H1 (cell line): ENCODE measurements at regions not wholly inside any gene's neighbourhood (a gene's known extent, or its start where the extent isn't known, plus 50 kb on each side); places are given as distances from the start of the nearest gene placed in this dataset.

Experiments used
- CTCF ChIA-PET: fragments of 300-600 bp; sonication (Branson Sonifier 250); formaldehyde crosslinking; loops from one replicate; lab custom pipeline; 2021; ENCODE audit not compliant: partially characterized antibody; lab: Charles Lee
- POLR2A ChIA-PET: fragments of 300-600 bp; sonication (Branson Sonifier 250); formaldehyde crosslinking; loops from one replicate; lab custom pipeline; 2021; ENCODE audit warnings: inconsistent platforms; ENCODE audit not compliant: partially characterized antibody; lab: Charles Lee
- DNase-seq, 2 experiments: peaks; one replicate each; pipeline versions ENCODE4 v3.0.0 to v3.0.0-alpha.2; 2010 to 2022; ENCODE audit warnings: low spot score in 2 of 2, low read depth in 1 of 2, mixed read lengths in 1 of 2
- FAIRE-seq: peaks from 2 replicates; lab custom pipeline; 2011; peaks lifted over from hg19 to GRCh38; lab: Jason Lieb, UNC
- H2AFZ ChIP-seq: 2 replicates; pipeline ENCODE4 v1.8.1; 2012; ENCODE audit warnings: low read length, inconsistent platforms
- H2AK5ac ChIP-seq: 2 replicates; pipeline ENCODE4 v1.6.1; 2013; ENCODE audit warnings: low read depth, low read length
- H2BK120ac ChIP-seq: replicated peaks from 2 replicates; pipeline ENCODE3; 2013; ENCODE audit warnings: low read depth, low read length, inconsistent platforms
- H2BK12ac ChIP-seq: 2 replicates; pipeline ENCODE4 v1.6.1; 2013; ENCODE audit warnings: low read depth, low read length
- H2BK15ac ChIP-seq: 2 replicates; pipeline ENCODE4 v1.6.1; 2013; ENCODE audit warnings: low read length
- H2BK20ac ChIP-seq: 2 replicates; pipeline ENCODE4 v1.6.1; 2013; ENCODE audit warnings: low read length
- H2BK5ac ChIP-seq: 2 replicates; pipeline ENCODE4 v1.6.1; 2013; ENCODE audit warnings: low read depth, low read length
- H3K14ac ChIP-seq: 2 replicates; pipeline ENCODE4 v1.6.1; 2013; ENCODE audit warnings: inconsistent platforms; ENCODE audit not compliant: insufficient read length
- H3K18ac ChIP-seq: 2 replicates; pipeline ENCODE4 v1.6.1; 2013; ENCODE audit warnings: low read length; ENCODE audit errors: extremely low read depth
- H3K23ac ChIP-seq: 2 replicates; pipeline ENCODE4 v1.6.1; 2013; ENCODE audit warnings: inconsistent platforms; ENCODE audit not compliant: insufficient read length
- H3K23me2 ChIP-seq: 2 replicates; pipeline ENCODE4 v1.6.1; 2013; ENCODE audit warnings: low read depth, low read length
- H3K27ac ChIP-seq: 2 replicates; pipeline ENCODE4 v1.6.1; 2011; ENCODE audit warnings: low read depth, low read length, inconsistent platforms
- H3K27me3 ChIP-seq, 4 experiments: replicated peaks in 1 of 4; 1 replicate in 1 of 4; 2 replicates in 3 of 4; pipeline versions ENCODE4 v1.6.1 to v1.8.1; 2011 to 2013; ENCODE audit warnings: low read length in 3 of 4, mild to moderate bottlenecking in 3 of 4, inconsistent platforms in 2 of 4, mixed read lengths in 2 of 4, moderate library complexity in 1 of 4; ENCODE audit not compliant: control insufficient read depth in 3 of 4, insufficient read depth in 3 of 4; ENCODE audit errors: extremely low read depth in 1 of 4
- H3K36me3 ChIP-seq, 4 experiments: 2 replicates each; pipeline versions ENCODE4 v1.6.1 to v1.8.1; 2011 to 2013; ENCODE audit warnings: mild to moderate bottlenecking in 4 of 4, low read length in 3 of 4, moderate library complexity in 2 of 4, control low read depth in 1 of 4, inconsistent platforms in 1 of 4; ENCODE audit not compliant: insufficient read depth in 4 of 4, control insufficient read depth in 2 of 4
- H3K4ac ChIP-seq: replicated peaks from 2 replicates; pipeline ENCODE3; 2013; ENCODE audit warnings: low read length, low read depth, mixed read lengths, inconsistent platforms; ENCODE audit not compliant: insufficient read length
- H3K4me1 ChIP-seq, 4 experiments: replicated peaks in 1 of 4; 1 replicate in 1 of 4; 2 replicates in 3 of 4; pipeline versions ENCODE4 v1.6.1 to v1.8.1; 2011 to 2013; ENCODE audit warnings: low read length in 3 of 4, inconsistent platforms in 2 of 4, mixed read lengths in 1 of 4; ENCODE audit not compliant: insufficient read depth in 4 of 4, control insufficient read depth in 3 of 4
- H3K4me2 ChIP-seq, 2 experiments: 2 replicates each; pipeline versions ENCODE4 v1.6.1 to v1.8.1; 2011 to 2013; ENCODE audit warnings: low read depth in 2 of 2, low read length in 2 of 2, control low read depth in 1 of 2, inconsistent platforms in 1 of 2, mild to moderate bottlenecking in 1 of 2; ENCODE audit not compliant: insufficient read depth in 1 of 2
- H3K4me3 ChIP-seq, 4 experiments: fragments of 200-600, 300-600 bp in 1 of 4; sonication (generic), shearing (Covaris generic), sonication (Bioruptor Twin) in 1 of 4; 2 replicates each; pipeline versions ENCODE4 v1.5.1 to v1.8.1; 2011 to 2016; ENCODE audit warnings: low read length in 4 of 4, low read depth in 3 of 4, control low read depth in 2 of 4, inconsistent platforms in 2 of 4, mild to moderate bottlenecking in 2 of 4, mixed read lengths in 1 of 4, moderate library complexity in 1 of 4; ENCODE audit not compliant: insufficient read depth in 2 of 4; ENCODE audit errors: extremely low read depth in 1 of 4
- H3K56ac ChIP-seq: replicated peaks from 2 replicates; pipeline ENCODE3; 2013; ENCODE audit warnings: low read depth, mild to moderate bottlenecking, mixed read lengths, low read length, inconsistent platforms; ENCODE audit not compliant: insufficient read length
- H3K79me1 ChIP-seq: 2 replicates; pipeline ENCODE4 v1.6.1; 2013; ENCODE audit warnings: low read depth, low read length, control low read depth
- H3K79me2 ChIP-seq, 2 experiments: 2 replicates each; pipeline versions ENCODE4 v1.6.1 to v1.8.1; 2012 to 2013; ENCODE audit warnings: low read length in 2 of 2, mild to moderate bottlenecking in 2 of 2, inconsistent platforms in 1 of 2; ENCODE audit not compliant: insufficient read depth in 2 of 2, control insufficient read depth in 1 of 2
- H3K9ac ChIP-seq, 4 experiments: replicated peaks in 1 of 4; 1 replicate in 1 of 4; 2 replicates in 3 of 4; pipeline versions ENCODE4 v1.6.1 to v1.8.1; 2011 to 2013; ENCODE audit warnings: low read depth in 3 of 4, low read length in 3 of 4, control low read depth in 2 of 4, mild to moderate bottlenecking in 2 of 4, moderate library complexity in 2 of 4, inconsistent platforms in 1 of 4; ENCODE audit errors: extremely low read depth in 1 of 4
- H3K9me3 ChIP-seq, 2 experiments: 2 replicates each; pipeline versions ENCODE4 v1.6.1 to v1.8.1; 2012 to 2013; ENCODE audit warnings: mild to moderate bottlenecking in 2 of 2, moderate library complexity in 2 of 2, control low read depth in 1 of 2, inconsistent platforms in 1 of 2, low read depth in 1 of 2, low read length in 1 of 2, mixed read lengths in 1 of 2; ENCODE audit not compliant: insufficient read depth in 2 of 2
- H4K20me1 ChIP-seq, 2 experiments: replicated peaks in 1 of 2; 2 replicates each; pipeline versions ENCODE3 to v1.8.1; 2011 to 2013; ENCODE audit warnings: inconsistent platforms in 2 of 2, low read length in 2 of 2, mild to moderate bottlenecking in 1 of 2; ENCODE audit not compliant: insufficient read depth in 2 of 2, control insufficient read depth in 1 of 2
- H4K5ac ChIP-seq: 2 replicates; pipeline ENCODE4 v1.6.1; 2013; ENCODE audit warnings: low read length, low read depth, mixed read lengths, inconsistent platforms; ENCODE audit not compliant: insufficient read length
- H4K8ac ChIP-seq: 2 replicates; pipeline ENCODE4 v1.8.0; 2013; ENCODE audit warnings: mild to moderate bottlenecking, moderate library complexity, low read length, inconsistent platforms; ENCODE audit not compliant: insufficient read depth; ENCODE audit errors: extremely low read depth
- H4K91ac ChIP-seq: replicated peaks from 2 replicates; pipeline ENCODE3; 2013; ENCODE audit warnings: low read length, mixed read lengths, inconsistent platforms; ENCODE audit not compliant: insufficient read length
- CBX5 ChIP-seq: fragments of 300-800, 300-1000 bp; sonication (generic); IDR thresholded peaks from 2 replicates; pipeline ENCODE4 v1.7.1; 2016; ENCODE audit warnings: antibody characterized with exemption, low read length, low read depth
- EGR1 ChIP-seq: IDR thresholded peaks from 2 replicates; pipeline ENCODE4 v1.6.1; 2011; ENCODE audit warnings: low read depth, low read length, borderline replicate concordance
- FOSL1 ChIP-seq: IDR thresholded peaks from 2 replicates; pipeline ENCODE4 v1.6.1; 2011; ENCODE audit warnings: mild to moderate bottlenecking, low read depth, low read length, moderate library complexity; ENCODE audit not compliant: insufficient read depth
- GTF2F1 ChIP-seq: IDR thresholded peaks from 2 replicates; pipeline ENCODE4 v1.6.1; 2012; ENCODE audit warnings: low read depth, low read length, improper control_type of control experiment, borderline replicate concordance
- HDAC2 ChIP-seq, 2 experiments: fragments of 300-600 bp in 1 of 2; sonication (generic) in 1 of 2; IDR thresholded peaks; 2 replicates each; pipeline ENCODE4 v1.6.1; 2011 to 2012; ENCODE audit warnings: low read depth in 2 of 2, low read length in 2 of 2, mild to moderate bottlenecking in 2 of 2, moderate library complexity in 2 of 2, borderline replicate concordance in 1 of 2, inconsistent platforms in 1 of 2
- HDAC6 ChIP-seq: IDR thresholded peaks from one replicate; pipeline ENCODE4 v1.7.1; 2012; ENCODE audit warnings: low read depth, mild to moderate bottlenecking, inconsistent platforms, low read length, moderate library complexity
- MAX ChIP-seq: IDR thresholded peaks from 2 replicates; pipeline ENCODE4 v1.6.1; 2012; ENCODE audit warnings: inconsistent platforms
- NANOG ChIP-seq: IDR thresholded peaks from 2 replicates; pipeline ENCODE4 v1.6.1; 2011; ENCODE audit warnings: low read length, low read depth, mild to moderate bottlenecking, inconsistent platforms; ENCODE audit not compliant: insufficient read depth, poor library complexity, severe bottlenecking
- RNF2 ChIP-seq: fragments of 200-900, 300-1000 bp; sonication (generic); IDR thresholded peaks from 2 replicates; pipeline ENCODE4 v1.7.1; 2016; ENCODE audit warnings: borderline replicate concordance, low read depth, mild to moderate bottlenecking, antibody characterized with exemption, low read length; ENCODE audit not compliant: poor library complexity, severe bottlenecking; ENCODE audit errors: missing control alignments
- SAP30 ChIP-seq: fragments of 300-600 bp; sonication (generic); IDR thresholded peaks from 2 replicates; pipeline ENCODE4 v1.7.1; 2012; ENCODE audit warnings: low read length, moderate library complexity, mild to moderate bottlenecking, inconsistent platforms; ENCODE audit not compliant: insufficient read depth, insufficient replicate concordance
- SIX5 ChIP-seq: IDR thresholded peaks from 2 replicates; pipeline ENCODE4 v1.6.1; 2011; ENCODE audit warnings: mild to moderate bottlenecking, low read depth, low read length
- WGBS, 2 experiments: shearing (Covaris generic) in 1 of 2; methylation state at CpG; one replicate each; pipeline versions ENCODE4 v1.1.6 to v1.1.7; 2013 to 2015; ENCODE audit warnings: low lambda C conversion rate in 2 of 2, mixed read lengths in 2 of 2, inconsistent platforms in 1 of 2, low coverage in 1 of 2, missing lambda C conversion rate in 1 of 2; ENCODE audit not compliant: insufficient replicate concordance in 2 of 2, insufficient coverage in 1 of 2, insufficient read length in 1 of 2; ENCODE audit errors: extremely low coverage in 1 of 2, missing lambda C conversion rate in 1 of 2; 5-methylcytosine and 5-hydroxymethylcytosine counted together
- TF ChIP-seq, protein P1 (sequence below): IDR thresholded peaks from 2 replicates; pipeline ENCODE4 v1.6.1; 2012; ENCODE audit warnings: low read length, inconsistent platforms

GRCh38 chr5:5043346-5043745 is 96.8 kb upstream of the ADAMTS16 start:
- Histone ChIP-seq H3K4me1 (no peaks in the 10 kb centered on the region), H3K4ac (no peak overlapping the region), H2BK20ac (no peak overlapping the region), H3K79me1 (no peaks in the 10 kb centered on the region), H3K27me3 (no peaks in the 10 kb centered on the region), H3K79me2 (no peaks in the 10 kb centered on the region), H3K23me2 (no peaks in the 10 kb centered on the region), H4K5ac (no peak overlapping the region), H3K4me2 (no peak overlapping the region), H4K20me1 (no peaks in the 10 kb centered on the region), H3K56ac (no peak overlapping the region), H3K4me3 (no peak overlapping the region), H2BK5ac (no peak overlapping the region), H2BK12ac (no peak overlapping the region), H3K36me3 (no peaks in the 10 kb centered on the region), H3K27ac (no peak overlapping the region), H4K91ac (no peak overlapping the region), H2AK5ac (no peak overlapping the region), H3K14ac (no peak overlapping the region), H4K8ac (no peak overlapping the region), H2BK120ac (no peak overlapping the region), H3K23ac (no peak overlapping the region), H2BK15ac (no peak overlapping the region), H3K18ac (no peak overlapping the region), H2AFZ (no peak overlapping the region), H3K9me3 (no peaks in the 10 kb centered on the region; a peak in 1 of 4 replicates), H3K9ac (no peak overlapping the region)
- CTCF ChIA-PET: no interaction called here
- WGBS, 2 experiments: 25 to 83% methylated on average over 1 to 2 of the region's 2 CpGs
- FAIRE-seq (no peak), DNase-seq (no peak)
- POLR2A ChIA-PET: no interaction called here
- TF ChIP-seq, protein P1, sequence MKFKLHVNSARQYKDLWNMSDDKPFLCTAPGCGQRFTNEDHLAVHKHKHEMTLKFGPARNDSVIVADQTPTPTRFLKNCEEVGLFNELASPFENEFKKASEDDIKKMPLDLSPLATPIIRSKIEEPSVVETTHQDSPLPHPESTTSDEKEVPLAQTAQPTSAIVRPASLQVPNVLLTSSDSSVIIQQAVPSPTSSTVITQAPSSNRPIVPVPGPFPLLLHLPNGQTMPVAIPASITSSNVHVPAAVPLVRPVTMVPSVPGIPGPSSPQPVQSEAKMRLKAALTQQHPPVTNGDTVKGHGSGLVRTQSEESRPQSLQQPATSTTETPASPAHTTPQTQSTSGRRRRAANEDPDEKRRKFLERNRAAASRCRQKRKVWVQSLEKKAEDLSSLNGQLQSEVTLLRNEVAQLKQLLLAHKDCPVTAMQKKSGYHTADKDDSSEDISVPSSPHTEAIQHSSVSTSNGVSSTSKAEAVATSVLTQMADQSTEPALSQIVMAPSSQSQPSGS: no peak
- no peak for TF ChIP-seq HDAC2 (IDR thresholded peaks at IDR 0.05; ENCODE audit: borderline replicate concordance in 1 of 2, low read depth in 2 of 2, low read length in 2 of 2)
- no peak for TF ChIP-seq FOSL1
- no peak for TF ChIP-seq NANOG
- no peak for TF ChIP-seq MAX
- TF ChIP-seq SIX5: no peak
- no peak for TF ChIP-seq CBX5
- no peak for TF ChIP-seq RNF2
- no peak for TF ChIP-seq GTF2F1
- TF ChIP-seq HDAC6: no peak
- TF ChIP-seq SAP30: no peak
- TF ChIP-seq EGR1: no peak
